ENCODE measurements at regions not wholly inside any gene's neighbourhood (a gene's known extent, or its start where the extent isn't known, plus 50 kb on each side); places are given as distances from the start of the nearest gene placed in this dataset.

DNA sequence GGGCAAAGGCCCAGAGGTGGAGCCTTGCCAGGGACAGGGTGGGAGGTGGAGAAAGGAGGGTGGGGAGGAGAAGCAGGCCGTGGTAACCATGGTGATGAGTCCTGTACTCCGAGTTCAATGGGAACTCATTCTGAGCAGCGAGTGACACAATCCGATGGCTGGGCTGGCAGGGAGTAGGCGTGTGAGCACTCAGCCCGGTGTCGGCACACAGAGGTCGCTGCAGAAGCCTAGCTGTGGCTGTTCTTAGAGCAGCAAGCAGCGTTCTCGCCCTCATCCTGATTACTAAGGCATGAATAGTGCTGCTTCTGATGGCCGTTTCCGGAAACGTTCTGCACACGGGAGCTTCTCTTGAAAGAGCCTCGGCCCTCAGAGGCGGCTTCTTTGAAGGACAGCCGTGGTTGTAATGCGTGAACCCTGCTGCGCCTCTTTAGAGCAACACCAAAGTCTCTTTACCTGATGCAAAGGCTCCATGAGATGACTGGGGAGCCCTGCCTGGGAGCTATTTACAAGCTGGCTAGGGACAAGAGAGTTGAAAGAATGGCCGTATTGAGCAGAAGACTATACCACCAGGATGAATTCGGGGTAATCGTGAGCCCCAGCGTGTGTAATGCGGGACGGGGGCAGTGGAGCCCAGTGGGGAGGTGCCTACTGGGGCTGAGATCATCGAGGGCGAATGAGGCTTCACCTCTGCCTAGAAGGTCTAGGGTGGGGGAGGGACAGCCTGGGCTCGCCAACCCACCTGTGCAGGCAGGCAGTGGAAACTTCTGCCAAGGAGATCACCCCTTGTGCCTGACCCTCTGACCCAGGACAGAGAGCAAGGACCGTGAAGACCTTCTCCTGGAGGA, 72.8 kb upstream of the PAX7 start:
- TF ChIP-seq POLR2A (IDR thresholded peaks at IDR 0.05; ENCODE audit: low read depth, low read length) (no peak), EZH2 (IDR thresholded peaks at IDR 0.05; ENCODE audit: borderline replicate concordance, low read depth, low read length, severe bottlenecking) (no peak), GATA2 (IDR thresholded peaks at IDR 0.05; ENCODE audit: insufficient read depth, insufficient read length, low read depth, low read length) (no peak)
- TF ChIP-seq, protein P1, sequence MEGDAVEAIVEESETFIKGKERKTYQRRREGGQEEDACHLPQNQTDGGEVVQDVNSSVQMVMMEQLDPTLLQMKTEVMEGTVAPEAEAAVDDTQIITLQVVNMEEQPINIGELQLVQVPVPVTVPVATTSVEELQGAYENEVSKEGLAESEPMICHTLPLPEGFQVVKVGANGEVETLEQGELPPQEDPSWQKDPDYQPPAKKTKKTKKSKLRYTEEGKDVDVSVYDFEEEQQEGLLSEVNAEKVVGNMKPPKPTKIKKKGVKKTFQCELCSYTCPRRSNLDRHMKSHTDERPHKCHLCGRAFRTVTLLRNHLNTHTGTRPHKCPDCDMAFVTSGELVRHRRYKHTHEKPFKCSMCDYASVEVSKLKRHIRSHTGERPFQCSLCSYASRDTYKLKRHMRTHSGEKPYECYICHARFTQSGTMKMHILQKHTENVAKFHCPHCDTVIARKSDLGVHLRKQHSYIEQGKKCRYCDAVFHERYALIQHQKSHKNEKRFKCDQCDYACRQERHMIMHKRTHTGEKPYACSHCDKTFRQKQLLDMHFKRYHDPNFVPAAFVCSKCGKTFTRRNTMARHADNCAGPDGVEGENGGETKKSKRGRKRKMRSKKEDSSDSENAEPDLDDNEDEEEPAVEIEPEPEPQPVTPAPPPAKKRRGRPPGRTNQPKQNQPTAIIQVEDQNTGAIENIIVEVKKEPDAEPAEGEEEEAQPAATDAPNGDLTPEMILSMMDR (IDR thresholded peaks at IDR 0.05; ENCODE audit: extremely low read depth in 1 of 2, insufficient read depth in 1 of 2, low read depth in 1 of 2, low read length in 2 of 2): no peak
